GM12892 (cell line): ENCODE measurements at regions not wholly inside any gene's neighbourhood (a gene's known extent, or its start where the extent isn't known, plus 50 kb on each side); places are given as distances from the start of the nearest gene placed in this dataset.

Experiments
- POLR2A ChIP-seq: IDR thresholded peaks from 2 replicates; pipeline ENCODE4 v1.6.1; 2011; ENCODE audit warnings: low read depth, low read length, control low read depth
- POLR2AphosphoS5 ChIP-seq: IDR thresholded peaks from 2 replicates; pipeline ENCODE4 v1.6.1; 2011; ENCODE audit warnings: low read depth, low read length, control low read depth

DNA sequence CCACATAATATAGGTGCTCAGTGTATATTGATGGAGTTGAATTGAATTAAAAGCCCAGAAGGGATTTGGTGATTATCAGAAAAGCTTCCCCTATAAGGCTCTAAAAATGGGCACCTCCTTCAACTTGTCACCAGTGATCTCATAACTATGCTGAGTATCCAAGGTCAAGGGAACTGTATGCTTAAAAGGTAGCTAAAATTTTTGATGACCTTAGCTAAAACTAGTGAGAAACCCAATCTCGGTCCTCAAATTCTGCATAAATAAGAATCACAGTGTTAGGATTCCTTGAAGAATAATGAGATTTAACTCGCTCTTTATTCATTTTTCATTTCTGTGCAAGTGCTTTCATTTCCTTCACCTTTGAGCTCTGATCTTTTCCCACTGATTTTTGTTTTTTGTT lies 87.7 kb upstream of the AP1S2 start:
- TF ChIP-seq POLR2AphosphoS5 (no peak), POLR2A (no peak)
